Ovary (tissue), 7 donors: ENCODE measurements at regions not wholly inside any gene's neighbourhood (a gene's known extent, or its start where the extent isn't known, plus 50 kb on each side); places are given as distances from the start of the nearest gene placed in this dataset.
A peak's percentile ranks its signal among the peaks of the same experiment; 100 is the strongest.
"Not testable (repeated sequence)": the region's sequence is repeated elsewhere in the genome, so short reads cannot be mapped to it uniquely, and the experiment has no call there.

Experiments
- DNase-seq, 5 donors: peaks; one replicate each; pipeline ENCODE4 v3.0.0-alpha.2; 2019 to 2020
- H3K27ac ChIP-seq, 2 donors: fragments of 200-600 bp; one replicate each; pipeline versions ENCODE4 v1.5.1 to v1.8.0; 2019 to 2022
- H3K27me3 ChIP-seq: fragments of 200-600 bp; one replicate; pipeline ENCODE4 v1.8.0; 2022
- H3K36me3 ChIP-seq: fragments of 200-600 bp; sonication (generic); one replicate; pipeline ENCODE4 v1.5.1; 2019
- H3K4me1 ChIP-seq: one replicate; pipeline ENCODE4 v1.8.1; 2013; ENCODE audit warnings: mild to moderate bottlenecking, moderate library complexity; ENCODE audit not compliant: insufficient read depth
- H3K4me3 ChIP-seq: fragments of 200-600 bp; sonication (generic); one replicate; pipeline ENCODE4 v1.5.1; 2017
- H3K9me3 ChIP-seq, 2 donors: fragments of 200-600 bp in 1 of 2; sonication (generic) in 1 of 2; one replicate each; pipeline versions ENCODE4 v1.5.1 to v1.8.1; 2013 to 2019; ENCODE audit warnings: mild to moderate bottlenecking in 1 of 2, moderate library complexity in 1 of 2
- CTCF ChIP-seq, 3 donors: fragments of 450-650 bp in 2 of 3; fragments of 200-600 bp in 1 of 3; IDR thresholded peaks; one replicate each; pipeline versions ENCODE4 v1.5.1 to v1.8.0; 2016 to 2022; ENCODE audit warnings: antibody characterized with exemption in 3 of 3, mild to moderate bottlenecking in 1 of 3
- EP300 ChIP-seq: sonication (generic); formaldehyde crosslinking; IDR thresholded peaks from one replicate; pipeline ENCODE4 v1.6.1; 2017; ENCODE audit warnings: antibody characterized with exemption
- POLR2A ChIP-seq: fragments of 450-650 bp; IDR thresholded peaks from one replicate; pipeline ENCODE4 v1.6.1; 2017; ENCODE audit warnings: antibody characterized with exemption, mild to moderate bottlenecking, moderate library complexity
- WGBS, 3 donors: extraction: QIAGEN DNeasy Blood & Tissue Kit in 1 of 3; methylation state at CpG; one replicate each; pipeline versions ENCODE4 v1.1.5 to v1.1.7; 2013 to 2017; 5-methylcytosine and 5-hydroxymethylcytosine counted together
- intact Hi-C, 4 donors: fragments of 100-400 bp; cut with DNase I; formaldehyde crosslinking; loops; one replicate each; pipeline versions ENCODE4 v1.11.0 to v1.15.1; 2022 to 2023
- donor health status: DM: no; HTN: no; CAD: no; lungs with moderate emphysema.
- donor health status: DM: no; HTN: no; CAD: no.
- donor health status: Bipolar disorder and iron deficiency.
- donor health status: DM: no; HTN: no; CAD: no.
- donor health status: DM: yes; HTN: yes; CAD: no.

DNA sequence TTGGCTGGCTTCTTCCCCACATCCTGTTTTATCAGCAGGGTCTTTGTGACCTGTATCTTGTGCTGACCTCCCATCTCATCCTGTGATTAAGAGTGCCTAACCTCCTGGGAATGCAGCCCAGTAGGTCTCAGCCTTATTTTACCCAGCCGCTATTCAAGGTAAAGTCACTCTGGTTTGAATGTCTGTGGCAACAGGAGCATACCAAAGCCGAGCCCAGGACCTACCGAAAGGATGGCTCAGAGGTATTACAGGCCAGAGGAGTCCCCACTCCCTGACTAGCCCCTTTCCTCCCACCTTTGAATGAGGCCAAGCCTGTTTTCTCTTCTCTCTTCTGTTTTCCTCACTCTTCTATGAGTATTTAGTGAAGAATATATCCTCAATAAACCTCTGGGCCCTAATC, 271.3 kb downstream of the OSTF1 start:
- Histone ChIP-seq H3K9me3 (no peaks in the 10 kb centered on the region), H3K36me3 (no peaks in the 10 kb centered on the region), H3K27me3 (no peaks in the 10 kb centered on the region), H3K4me3 (no peak overlapping the region), H3K4me1 (no peaks in the 10 kb centered on the region), H3K27ac (no peak overlapping the region)
- WGBS, 3 donors = 47 to 75% (median 60%) methylated on average over 3 of the region's 3 CpGs
- intact Hi-C loops = no loop called here
- no peak for DNase-seq
- TF ChIP-seq POLR2A (no peak), EP300 (no peak), CTCF (IDR thresholded peaks at IDR 0.05) (no peak)

DNA sequence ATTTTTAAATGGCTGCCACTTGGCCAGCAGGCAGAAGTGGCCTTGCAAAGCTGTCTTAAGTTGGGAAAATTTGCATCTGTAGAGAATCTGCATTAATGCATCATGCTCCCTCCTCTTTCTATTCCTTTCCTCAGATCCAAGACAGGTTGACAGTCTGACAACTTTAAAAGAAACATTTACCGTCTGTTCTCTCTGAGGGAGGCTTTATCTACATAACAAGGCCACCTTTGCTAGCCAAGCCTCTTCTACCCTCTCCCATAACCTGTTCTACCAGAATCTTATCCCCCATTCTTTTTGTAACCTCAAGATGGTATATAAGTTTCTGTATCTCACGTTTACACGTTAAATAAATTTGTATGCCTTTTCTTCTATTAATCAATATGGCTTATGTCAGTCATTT, 271.9 kb downstream of the OSTF1 start:
- Histone ChIP-seq H3K9me3 (no peaks in the 10 kb centered on the region), H3K27ac (no peak overlapping the region), H3K36me3 (no peaks in the 10 kb centered on the region), H3K4me3 (no peak overlapping the region), H3K4me1 (no peaks in the 10 kb centered on the region), H3K27me3 (no peaks in the 10 kb centered on the region)
- 86 to 92% (median 88%) methylated on average over 3 of the region's 3 CpGs for WGBS, 3 donors
- DNase-seq = no peak
- TF ChIP-seq POLR2A = no peak
- no peak for TF ChIP-seq EP300
- no peak for TF ChIP-seq CTCF (IDR thresholded peaks at IDR 0.05)
- intact Hi-C loops = no loop called here

- H3K27me3 ChIP-seq, DNase-seq, H3K9me3 ChIP-seq, H3K4me3 ChIP-seq, H3K27ac ChIP-seq, intact Hi-C loops, H3K4me1 ChIP-seq, H3K36me3 ChIP-seq: not testable (repeated sequence)
- 76 to 90% (median 89%) methylated on average over 5 of the region's 5 CpGs for WGBS, 3 donors
Measured at GRCh38 chr9:75362446-75362845, 274.1 kb downstream of the OSTF1 start.

DNA sequence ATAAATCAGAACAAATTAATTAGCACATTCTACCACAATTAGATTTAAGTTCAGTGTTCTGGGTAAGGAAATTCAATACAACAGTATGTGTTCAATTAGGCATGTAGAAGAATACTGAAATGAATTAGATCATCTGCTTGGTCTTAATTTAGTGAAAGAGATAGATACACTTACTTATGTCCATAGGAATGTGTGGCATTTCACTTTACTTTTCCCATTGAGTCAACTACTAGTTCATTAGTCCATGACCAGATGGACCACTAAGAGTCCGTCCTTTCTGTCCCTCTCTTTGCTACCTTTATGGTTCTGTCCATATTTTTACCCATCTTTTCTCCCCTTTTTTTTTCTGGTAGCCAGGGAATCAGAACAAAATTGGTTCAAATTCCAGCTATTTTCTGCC, 276.9 kb downstream of the OSTF1 start:
- Histone ChIP-seq H3K4me3 (no peak overlapping the region), H3K4me1 (peaks cover 1% of the 10 kb centered on the region), H3K27ac (no peak overlapping the region), H3K27me3 (no peaks in the 10 kb centered on the region), H3K36me3 (no peaks in the 10 kb centered on the region), H3K9me3 (no peaks in the 10 kb centered on the region)
- intact Hi-C loops = no loop called here
- WGBS, 3 donors = 86 to 91% (median 90%) methylated on average over 1 of the region's 1 CpG
- no peak for DNase-seq
- TF ChIP-seq CTCF (IDR thresholded peaks at IDR 0.05) (no peak), EP300 (no peak), POLR2A (no peak)

- no peaks in the 10 kb centered on the region for H3K27me3 ChIP-seq
- no peak overlapping the region for H3K4me3 ChIP-seq
- 2 to 12% (median 3%) methylated on average over 5 of the region's 5 CpGs for WGBS, 3 donors
- H3K9me3 ChIP-seq = no peaks in the 10 kb centered on the region
- TF ChIP-seq POLR2A (no peak), CTCF (IDR thresholded peaks at IDR 0.05) (no peak), EP300 (no peak)
- H3K4me1 ChIP-seq = peaks cover 3% of the 10 kb centered on the region
- intact Hi-C loops = no loop called here
- H3K36me3 ChIP-seq = no peaks in the 10 kb centered on the region
- no peak overlapping the region for H3K27ac ChIP-seq
- DNase-seq = peak in 2 of 5 donors; percentile 15 to 41
Measured at GRCh38 chr9:75369989-75370388, 281.7 kb downstream of the OSTF1 start.
